NB4 (cell line): ENCODE measurements at regions not wholly inside any gene's neighbourhood (a gene's known extent, or its start where the extent isn't known, plus 50 kb on each side); places are given as distances from the start of the nearest gene placed in this dataset.

Experiments
- DNase-seq: peaks from one replicate; pipeline ENCODE4 v3.0.0; 2010; ENCODE audit warnings: low read depth
- H3K4me3 ChIP-seq: one replicate; pipeline ENCODE4 v1.5.1; 2011; ENCODE audit warnings: mild to moderate bottlenecking, low read depth, low read length, moderate library complexity
- CTCF ChIP-seq: IDR thresholded peaks from one replicate; pipeline ENCODE4 v1.5.1; 2012; ENCODE audit warnings: low read depth, low read length
- MAX ChIP-seq: IDR thresholded peaks from 2 replicates; pipeline ENCODE4 v1.6.1; 2011; ENCODE audit warnings: low read depth, low read length
- MYC ChIP-seq: IDR thresholded peaks from 2 replicates; pipeline ENCODE4 v1.6.1; 2011; ENCODE audit warnings: low read depth, low read length
- POLR2A ChIP-seq: IDR thresholded peaks from 2 replicates; pipeline ENCODE4 v1.6.1; 2011; ENCODE audit warnings: mild to moderate bottlenecking; ENCODE audit not compliant: insufficient read length; ENCODE audit errors: extremely low read depth

- H3K4me3 ChIP-seq = no peak overlapping the region
- no peak for DNase-seq
- TF ChIP-seq POLR2A = no peak
- no peak for TF ChIP-seq CTCF
- TF ChIP-seq MYC = no peak
- TF ChIP-seq MAX = no peak
These were observed 354.7 kb upstream of the PODXL start for GRCh38 chr7:131911112-131911511.

- no peak for DNase-seq
- TF ChIP-seq POLR2A (no peak), CTCF (no peak), MAX (no peak), MYC (no peak)
- H3K4me3 ChIP-seq = no peak overlapping the region
These were observed 352.8 kb upstream of the PODXL start for GRCh38 chr7:131909151-131909768.

GRCh38 chr7:131908714-131909113 lies 352.3 kb upstream of the PODXL start:
- no peak for DNase-seq
- no peak overlapping the region for H3K4me3 ChIP-seq
- TF ChIP-seq POLR2A (no peak), MYC (no peak), CTCF (no peak), MAX (no peak)

GRCh38 chr7:131905471-131905973 lies 349.1 kb upstream of the PODXL start:
- no peak for DNase-seq
- no peak for TF ChIP-seq MAX
- no peak for TF ChIP-seq CTCF
- no peak for TF ChIP-seq MYC
- no peak for TF ChIP-seq POLR2A
- no peak overlapping the region for H3K4me3 ChIP-seq

- no peak for DNase-seq
- no peak for TF ChIP-seq MAX
- TF ChIP-seq CTCF = no peak
- TF ChIP-seq POLR2A = no peak
- TF ChIP-seq MYC = no peak
- no peak overlapping the region for H3K4me3 ChIP-seq
These were observed 348.4 kb upstream of the PODXL start for GRCh38 chr7:131904760-131905327.
